Ovary (tissue), 7 donors: ENCODE measurements at regions not wholly inside any gene's neighbourhood (a gene's known extent, or its start where the extent isn't known, plus 50 kb on each side); places are given as distances from the start of the nearest gene placed in this dataset.

Experiments used
- DNase-seq, 5 donors: peaks; one replicate each; pipeline ENCODE4 v3.0.0-alpha.2; 2019 to 2020
- H3K27ac ChIP-seq, 2 donors: fragments of 200-600 bp; one replicate each; pipeline versions ENCODE4 v1.5.1 to v1.8.0; 2019 to 2022
- H3K27me3 ChIP-seq: fragments of 200-600 bp; one replicate; pipeline ENCODE4 v1.8.0; 2022
- H3K36me3 ChIP-seq: fragments of 200-600 bp; sonication (generic); one replicate; pipeline ENCODE4 v1.5.1; 2019
- H3K4me1 ChIP-seq: one replicate; pipeline ENCODE4 v1.8.1; 2013; ENCODE audit warnings: mild to moderate bottlenecking, moderate library complexity; ENCODE audit not compliant: insufficient read depth
- H3K4me3 ChIP-seq: fragments of 200-600 bp; sonication (generic); one replicate; pipeline ENCODE4 v1.5.1; 2017
- H3K9me3 ChIP-seq, 2 donors: fragments of 200-600 bp in 1 of 2; sonication (generic) in 1 of 2; one replicate each; pipeline versions ENCODE4 v1.5.1 to v1.8.1; 2013 to 2019; ENCODE audit warnings: mild to moderate bottlenecking in 1 of 2, moderate library complexity in 1 of 2
- CTCF ChIP-seq, 3 donors: fragments of 450-650 bp in 2 of 3; fragments of 200-600 bp in 1 of 3; IDR thresholded peaks; one replicate each; pipeline versions ENCODE4 v1.5.1 to v1.8.0; 2016 to 2022; ENCODE audit warnings: antibody characterized with exemption in 3 of 3, mild to moderate bottlenecking in 1 of 3
- EP300 ChIP-seq: sonication (generic); formaldehyde crosslinking; IDR thresholded peaks from one replicate; pipeline ENCODE4 v1.6.1; 2017; ENCODE audit warnings: antibody characterized with exemption
- POLR2A ChIP-seq: fragments of 450-650 bp; IDR thresholded peaks from one replicate; pipeline ENCODE4 v1.6.1; 2017; ENCODE audit warnings: antibody characterized with exemption, mild to moderate bottlenecking, moderate library complexity
- WGBS, 3 donors: extraction: QIAGEN DNeasy Blood & Tissue Kit in 1 of 3; methylation state at CpG; one replicate each; pipeline versions ENCODE4 v1.1.5 to v1.1.7; 2013 to 2017; 5-methylcytosine and 5-hydroxymethylcytosine counted together
- intact Hi-C, 4 donors: fragments of 100-400 bp; cut with DNase I; formaldehyde crosslinking; loops; one replicate each; pipeline versions ENCODE4 v1.11.0 to v1.15.1; 2022 to 2023
- donor health status: DM: no; HTN: no; CAD: no; lungs with moderate emphysema.
- donor health status: DM: no; HTN: no; CAD: no.
- donor health status: Bipolar disorder and iron deficiency.
- donor health status: DM: no; HTN: no; CAD: no.
- donor health status: DM: yes; HTN: yes; CAD: no.

GRCh38 chr3:144200004-144200403 is 228.4 kb downstream of the DIPK2A start:
- no peak overlapping the region for H3K4me3 ChIP-seq
- no peaks in the 10 kb centered on the region for H3K27me3 ChIP-seq
- no peaks in the 10 kb centered on the region for H3K4me1 ChIP-seq
- TF ChIP-seq EP300: no peak
- no peak for TF ChIP-seq POLR2A
- TF ChIP-seq CTCF (IDR thresholded peaks at IDR 0.05): no peak
- H3K27ac ChIP-seq: no peak overlapping the region
- no peak for DNase-seq
- intact Hi-C loops: no loop called here
- no peaks in the 10 kb centered on the region for H3K9me3 ChIP-seq
- H3K36me3 ChIP-seq: no peaks in the 10 kb centered on the region

- DNase-seq: no peak
- intact Hi-C loops: no loop called here
- Histone ChIP-seq H3K4me1 (no peaks in the 10 kb centered on the region), H3K4me3 (no peak overlapping the region), H3K27me3 (no peaks in the 10 kb centered on the region), H3K27ac (no peak overlapping the region), H3K36me3 (no peaks in the 10 kb centered on the region), H3K9me3 (no peaks in the 10 kb centered on the region)
- TF ChIP-seq POLR2A (no peak), CTCF (IDR thresholded peaks at IDR 0.05) (no peak), EP300 (no peak)
These were observed 228.8 kb downstream of the DIPK2A start for GRCh38 chr3:144200466-144200865.

GRCh38 chr3:144221761-144222160 is 250.1 kb downstream of the DIPK2A start:
- no peak for DNase-seq
- intact Hi-C loops: no loop called here
- 58 to 76% (median 67%) methylated on average over 3 of the region's 3 CpGs for whole genome bisulfite sequencing, 3 donors
- Histone ChIP-seq H3K4me1 (no peaks in the 10 kb centered on the region), H3K27me3 (no peaks in the 10 kb centered on the region), H3K4me3 (no peak overlapping the region), H3K27ac (no peak overlapping the region), H3K9me3 (no peaks in the 10 kb centered on the region), H3K36me3 (no peaks in the 10 kb centered on the region)
- TF ChIP-seq POLR2A: no peak
- no peak for TF ChIP-seq CTCF (IDR thresholded peaks at IDR 0.05)
- no peak for TF ChIP-seq EP300

DNA sequence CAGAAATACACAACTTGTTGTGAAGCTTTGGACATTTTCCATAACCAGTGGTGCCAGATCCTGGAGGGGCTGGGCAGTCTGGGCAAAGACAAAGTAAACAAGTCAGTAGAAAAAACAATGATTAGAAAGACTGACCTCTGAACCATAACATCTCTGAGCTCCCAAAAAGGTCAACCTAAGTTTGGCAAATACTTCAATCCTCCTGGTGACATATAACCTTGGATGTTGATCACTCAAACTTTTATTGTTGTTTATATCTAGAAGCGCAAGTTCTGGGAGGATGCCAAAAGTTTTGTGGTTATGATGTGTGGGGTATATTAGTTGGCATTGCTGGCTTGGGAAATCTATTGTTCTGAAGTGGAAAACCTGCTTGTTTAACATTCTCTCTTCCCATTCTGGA is 257.7 kb downstream of the DIPK2A start:
- TF ChIP-seq EP300 (no peak), POLR2A (no peak), CTCF (IDR thresholded peaks at IDR 0.05) (no peak)

GRCh38 chr3:144229953-144230352 is 258.3 kb downstream of the DIPK2A start:
- Histone ChIP-seq H3K27ac (no peak overlapping the region), H3K27me3 (no peaks in the 10 kb centered on the region), H3K9me3 (no peaks in the 10 kb centered on the region), H3K4me1 (no peaks in the 10 kb centered on the region), H3K36me3 (no peaks in the 10 kb centered on the region), H3K4me3 (no peak overlapping the region)
- TF ChIP-seq CTCF (IDR thresholded peaks at IDR 0.05): no peak
- TF ChIP-seq EP300: no peak
- TF ChIP-seq POLR2A: no peak
- no peak for DNase-seq
- intact Hi-C loops: no loop called here

More for the DNA sequence above, 257.7 kb downstream of the DIPK2A start:
- no peak overlapping the region for H3K4me3 ChIP-seq
- H3K27ac ChIP-seq: no peak overlapping the region
- no peaks in the 10 kb centered on the region for H3K4me1 ChIP-seq
- no peaks in the 10 kb centered on the region for H3K36me3 ChIP-seq
- no peaks in the 10 kb centered on the region for H3K9me3 ChIP-seq
- 11 to 44% (median 17%) methylated on average over 1 of the region's 1 CpG for WGBS, 3 donors
- no peaks in the 10 kb centered on the region for H3K27me3 ChIP-seq
- intact Hi-C loops: no loop called here
- DNase-seq: no peak
